ENCODE measurements at regions not wholly inside any gene's neighbourhood (a gene's known extent, or its start where the extent isn't known, plus 50 kb on each side); places are given as distances from the start of the nearest gene placed in this dataset.
"Not testable (repeated sequence)": the region's sequence is repeated elsewhere in the genome, so short reads cannot be mapped to it uniquely, and the experiment has no call there.

GRCh38 chr14:104307627-104308401, 169.4 kb downstream of the KIF26A start:
- Mint-ChIP-seq H3K4me1 (peaks cover 0 to 1% (median 0%) of the 10 kb centered on the region in 3 donors), H3K36me3 (no peaks in the 10 kb centered on the region), H3K9me3 (peaks cover 0 to 6% (median 6%) of the 10 kb centered on the region in 3 donors), H3K27ac (no peak overlapping the region), H3K27me3 (peaks cover 10% of the 10 kb centered on the region), H3K4me3 (no peak overlapping the region)

GRCh38 chr14:104308534-104308933, 170.1 kb downstream of the KIF26A start:
- not testable (repeated sequence) for H3K27ac Mint-ChIP-seq, H3K4me1 Mint-ChIP-seq, H3K36me3 Mint-ChIP-seq, H3K9me3 Mint-ChIP-seq, H3K4me3 Mint-ChIP-seq
- H3K27me3 Mint-ChIP-seq, result peaks cover 10% of the 10 kb centered on the region

GRCh38 chr14:104309657-104310369, 171.4 kb downstream of the KIF26A start:
- peaks cover 0 to 4% (median 0%) of the 10 kb centered on the region in 3 donors for H3K4me1 Mint-ChIP-seq
- H3K36me3 Mint-ChIP-seq, result no peaks in the 10 kb centered on the region
- H3K27ac Mint-ChIP-seq, result no peak overlapping the region
- no peak overlapping the region for H3K4me3 Mint-ChIP-seq
- H3K9me3 Mint-ChIP-seq, result peaks cover 0 to 6% (median 6%) of the 10 kb centered on the region in 3 donors
- H3K27me3 Mint-ChIP-seq, result peaks cover 10% of the 10 kb centered on the region

GRCh38 chr14:104311358-104311757, 173.0 kb downstream of the KIF26A start:
- Mint-ChIP-seq H3K9me3 (peaks cover 0 to 6% (median 6%) of the 10 kb centered on the region in 3 donors), H3K4me3 (no peak overlapping the region), H3K27me3 (peaks cover 6% of the 10 kb centered on the region), H3K36me3 (no peaks in the 10 kb centered on the region), H3K27ac (no peak overlapping the region), H3K4me1 (peaks cover 0 to 4% (median 0%) of the 10 kb centered on the region in 3 donors)

- H3K9me3 Mint-ChIP-seq, result peaks cover 0 to 6% (median 6%) of the 10 kb centered on the region in 3 donors
- H3K4me3 Mint-ChIP-seq, result no peak overlapping the region
- H3K4me1 Mint-ChIP-seq, result peaks cover 0 to 4% (median 0%) of the 10 kb centered on the region in 3 donors
- H3K27me3 Mint-ChIP-seq, result peaks cover 6% of the 10 kb centered on the region
- H3K36me3 Mint-ChIP-seq, result no peaks in the 10 kb centered on the region
- no peak overlapping the region for H3K27ac Mint-ChIP-seq
These were observed 175.3 kb downstream of the KIF26A start for GRCh38 chr14:104313674-104314073.

GRCh38 chr14:104314251-104314941, 176.0 kb downstream of the KIF26A start:
- no peaks in the 10 kb centered on the region for H3K36me3 Mint-ChIP-seq

GRCh38 chr14:104315169-104315568, 176.8 kb downstream of the KIF26A start:
- no peak overlapping the region for H3K4me3 Mint-ChIP-seq
- no peaks in the 10 kb centered on the region for H3K36me3 Mint-ChIP-seq
- H3K4me1 Mint-ChIP-seq, result peaks cover 0 to 4% (median 0%) of the 10 kb centered on the region in 3 donors
- H3K27me3 Mint-ChIP-seq, result no peaks in the 10 kb centered on the region
- H3K9me3 Mint-ChIP-seq, result peaks cover 0 to 6% (median 6%) of the 10 kb centered on the region in 3 donors
- peak overlapping the region in 1 of 3 donors; percentile 43 for H3K27ac Mint-ChIP-seq

More at GRCh38 chr14:104314251-104314941, 176.0 kb downstream of the KIF26A start:
- peaks cover 5% of the 10 kb centered on the region for H3K27me3 Mint-ChIP-seq
- H3K9me3 Mint-ChIP-seq, result peaks cover 0 to 6% (median 6%) of the 10 kb centered on the region in 3 donors
- H3K4me3 Mint-ChIP-seq, result no peak overlapping the region
- H3K27ac Mint-ChIP-seq, result no peak overlapping the region
- peaks cover 0 to 4% (median 0%) of the 10 kb centered on the region in 3 donors for H3K4me1 Mint-ChIP-seq

- Mint-ChIP-seq H3K4me1 (peaks cover 0 to 4% (median 0%) of the 10 kb centered on the region in 3 donors), H3K36me3 (no peaks in the 10 kb centered on the region), H3K9me3 (peaks cover 0 to 6% (median 6%) of the 10 kb centered on the region in 3 donors), H3K27me3 (peaks cover 1% of the 10 kb centered on the region), H3K4me3 (no peak overlapping the region), H3K27ac (peak overlapping the region in 1 of 3 donors; percentile 43)
These were observed 177.2 kb downstream of the KIF26A start for GRCh38 chr14:104315625-104316024.

GRCh38 chr14:104316121-104316722, 177.8 kb downstream of the KIF26A start:
- H3K4me1 Mint-ChIP-seq, result peaks cover 0 to 4% (median 0%) of the 10 kb centered on the region in 3 donors

GRCh38 chr14:104316723-104317491, 178.5 kb downstream of the KIF26A start:
- Mint-ChIP-seq H3K27ac (no peak overlapping the region), H3K36me3 (no peaks in the 10 kb centered on the region), H3K27me3 (peaks cover 7% of the 10 kb centered on the region), H3K4me1 (peaks cover 0 to 4% (median 0%) of the 10 kb centered on the region in 3 donors), H3K9me3 (no peaks in the 10 kb centered on the region), H3K4me3 (no peak overlapping the region)

More at GRCh38 chr14:104316121-104316722, 177.8 kb downstream of the KIF26A start:
- H3K9me3 Mint-ChIP-seq, result peaks cover 0 to 2% (median 2%) of the 10 kb centered on the region in 3 donors
- H3K27me3 Mint-ChIP-seq, result peaks cover 6% of the 10 kb centered on the region
- no peak overlapping the region for H3K27ac Mint-ChIP-seq
- no peaks in the 10 kb centered on the region for H3K36me3 Mint-ChIP-seq
- H3K4me3 Mint-ChIP-seq, result no peak overlapping the region

GRCh38 chr14:104317492-104317805, 179.1 kb downstream of the KIF26A start:
- Mint-ChIP-seq H3K27me3 (peaks cover 8% of the 10 kb centered on the region), H3K36me3 (no peaks in the 10 kb centered on the region), H3K9me3 (no peaks in the 10 kb centered on the region), H3K4me1 (peaks cover 0 to 4% (median 0%) of the 10 kb centered on the region in 3 donors), H3K27ac (no peak overlapping the region), H3K4me3 (no peak overlapping the region)

GRCh38 chr14:104317975-104318557, 179.7 kb downstream of the KIF26A start:
- Mint-ChIP-seq H3K4me1 (peaks cover 0 to under 1% (median 0%) of the 10 kb centered on the region in 3 donors), H3K4me3 (no peak overlapping the region), H3K9me3 (no peaks in the 10 kb centered on the region), H3K27ac (no peak overlapping the region), H3K36me3 (no peaks in the 10 kb centered on the region), H3K27me3 (peaks cover 8% of the 10 kb centered on the region)

GRCh38 chr14:104318558-104319490, 180.4 kb downstream of the KIF26A start:
- no peaks in the 10 kb centered on the region for H3K4me1 Mint-ChIP-seq
- no peaks in the 10 kb centered on the region for H3K36me3 Mint-ChIP-seq
- H3K9me3 Mint-ChIP-seq, result no peaks in the 10 kb centered on the region
- no peak overlapping the region for H3K4me3 Mint-ChIP-seq
- peaks cover 8% of the 10 kb centered on the region for H3K27me3 Mint-ChIP-seq
- no peak overlapping the region for H3K27ac Mint-ChIP-seq
